Spleen (tissue), 11 donors: ENCODE measurements at regions not wholly inside any gene's neighbourhood (a gene's known extent, or its start where the extent isn't known, plus 50 kb on each side); places are given as distances from the start of the nearest gene placed in this dataset.

Experiments used
- DNase-seq: peaks from one replicate; pipeline ENCODE4 v3.0.0-alpha.2; 2020
- H3K27ac ChIP-seq, 8 donors: fragments of 200-600 bp; sonication (generic) in 7 of 8; 1 replicate in 4 of 8; 2 replicates in 4 of 8; pipeline versions ENCODE4 v1.5.0 to v1.8.0; 2016 to 2021; ENCODE audit warnings: inconsistent platforms in 4 of 8, mild to moderate bottlenecking in 4 of 8, moderate library complexity in 1 of 8
- H3K27me3 ChIP-seq, 7 donors: fragments of 200-600 bp; sonication (generic) in 6 of 7; replicated peaks in 1 of 7; 1 replicate in 4 of 7; 2 replicates in 3 of 7; pipeline versions ENCODE4 v1.5.0 to v1.8.0; 2016 to 2021; ENCODE audit warnings: inconsistent platforms in 3 of 7, mild to moderate bottlenecking in 1 of 7
- H3K36me3 ChIP-seq, 6 donors: fragments of 200-600 bp; sonication (generic) in 5 of 6; 1 replicate in 4 of 6; 2 replicates in 2 of 6; pipeline versions ENCODE4 v1.5.0 to v1.8.0; 2016 to 2021; ENCODE audit warnings: inconsistent platforms in 2 of 6
- H3K4me1 ChIP-seq, 6 donors: fragments of 200-600 bp; sonication (generic) in 5 of 6; 1 replicate in 3 of 6; 2 replicates in 3 of 6; pipeline versions ENCODE4 v1.5.0 to v1.8.0; 2016 to 2021; ENCODE audit warnings: inconsistent platforms in 3 of 6
- H3K4me3 ChIP-seq, 8 donors: fragments of 200-600 bp; sonication (generic) in 7 of 8; 1 replicate in 4 of 8; 2 replicates in 4 of 8; pipeline versions ENCODE4 v1.5.0 to v1.8.0; 2016 to 2021; ENCODE audit warnings: inconsistent platforms in 4 of 8, mild to moderate bottlenecking in 4 of 8, moderate library complexity in 2 of 8
- H3K9me3 ChIP-seq, 8 donors: fragments of 200-600 bp; sonication (generic) in 7 of 8; 1 replicate in 4 of 8; 2 replicates in 4 of 8; pipeline versions ENCODE4 v1.5.0 to v1.8.0; 2016 to 2021; ENCODE audit warnings: inconsistent platforms in 4 of 8
- CTCF ChIP-seq, 11 experiments: fragments of 200-600 bp in 7 of 11; fragments of 450-650 bp in 4 of 11; sonication (generic) in 4 of 11; IDR thresholded peaks in 8 of 11; conservative IDR thresholded peaks in 3 of 11; 1 replicate in 7 of 11; 2 replicates in 4 of 11; pipeline versions ENCODE4 v1.4.0 to v1.8.0; 2016 to 2021; ENCODE audit warnings: antibody characterized with exemption in 11 of 11, inconsistent platforms in 4 of 11, mild to moderate bottlenecking in 1 of 11
- POLR2A ChIP-seq, 3 donors: fragments of 450-650 bp; IDR thresholded peaks; one replicate each; pipeline ENCODE4 v1.5.1; 2017; ENCODE audit warnings: antibody characterized with exemption in 3 of 3, mild to moderate bottlenecking in 1 of 3
- POLR2AphosphoS5 ChIP-seq, 3 donors: sonication (generic); formaldehyde crosslinking; IDR thresholded peaks; one replicate each; pipeline ENCODE4 v1.5.1; 2017; ENCODE audit warnings: antibody characterized with exemption in 3 of 3
- WGBS, 5 donors: extraction: QIAGEN DNeasy Blood & Tissue Kit in 3 of 5; methylation state at CpG; one replicate each; pipeline versions ENCODE4 v1.1.5 to v1.1.7; 2013 to 2018; 5-methylcytosine and 5-hydroxymethylcytosine counted together
- intact Hi-C: fragments of 100-400 bp; cut with DNase I; formaldehyde crosslinking; loops from one replicate; pipeline ENCODE4 v1.15.0; 2023; ENCODE audit warnings: low total_unique reads
- donor health status: healthy with polysubstance abuse.
- donor health status: DM: no; HTN: no; CAD: no; lungs with moderate emphysema.
- donor health status: DM: no; HTN: no; CAD: no.
- donor health status: Bipolar disorder and iron deficiency.
- donor health status: healthy.
- donor health status: DM: no; HTN: no; CAD: no.
- donor health status: DM: yes; HTN: yes; CAD: no.

DNA sequence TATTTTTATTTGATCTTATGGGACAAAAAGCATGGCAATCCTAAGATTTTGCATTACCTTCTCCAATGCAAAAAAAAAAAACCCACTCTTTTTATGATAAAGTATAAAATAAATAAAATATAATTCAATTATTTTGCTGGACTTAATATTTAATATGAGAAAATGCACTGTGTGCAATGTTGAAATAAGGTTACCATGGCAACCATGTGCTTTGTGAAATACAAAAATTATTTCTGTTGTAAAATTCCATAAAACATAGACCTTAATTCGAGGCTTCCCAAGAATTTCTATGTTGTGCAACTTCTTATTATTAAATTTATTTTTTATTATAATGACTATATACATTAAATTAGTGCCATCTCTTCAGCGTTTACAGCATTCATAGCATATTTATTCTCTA is 989.5 kb downstream of the MRPL39 start:
- TF ChIP-seq POLR2A (IDR thresholded peaks at IDR 0.05) = no peak
- no peak for TF ChIP-seq CTCF (IDR thresholded peaks at IDR 0.05 in 8 of 11, conservative IDR thresholded peaks at IDR 0.05 in 3 of 11)
- no peak for TF ChIP-seq POLR2AphosphoS5 (IDR thresholded peaks at IDR 0.05)
- Histone ChIP-seq H3K27ac (no peak overlapping the region), H3K4me1 (no peaks in the 10 kb centered on the region), H3K4me3 (no peak overlapping the region), H3K36me3 (no peaks in the 10 kb centered on the region), H3K27me3 (no peaks in the 10 kb centered on the region), H3K9me3 (peaks cover 0 to 24% (median 14%) of the 10 kb centered on the region in 8 donors)
- no peak for DNase-seq
- intact Hi-C loops = no loop called here
- WGBS, 5 donors = 65 to 83% (median 72%) methylated on average over 2 of the region's 2 CpGs

- Histone ChIP-seq H3K27ac (no peak overlapping the region), H3K36me3 (no peaks in the 10 kb centered on the region), H3K4me1 (no peaks in the 10 kb centered on the region), H3K4me3 (no peak overlapping the region), H3K9me3 (no peaks in the 10 kb centered on the region), H3K27me3 (no peaks in the 10 kb centered on the region)
- no peak for DNase-seq
- intact Hi-C loops = no loop called here
- WGBS, 5 donors = 82 to 92% (median 84%) methylated on average over 3 of the region's 3 CpGs
- TF ChIP-seq POLR2A (IDR thresholded peaks at IDR 0.05) (no peak), POLR2AphosphoS5 (IDR thresholded peaks at IDR 0.05) (no peak), CTCF (IDR thresholded peaks at IDR 0.05 in 8 of 11, conservative IDR thresholded peaks at IDR 0.05 in 3 of 11) (no peak)
Observed at GRCh38 chr21:24594082-24594481, 1013.2 kb downstream of the MRPL39 start.

DNA sequence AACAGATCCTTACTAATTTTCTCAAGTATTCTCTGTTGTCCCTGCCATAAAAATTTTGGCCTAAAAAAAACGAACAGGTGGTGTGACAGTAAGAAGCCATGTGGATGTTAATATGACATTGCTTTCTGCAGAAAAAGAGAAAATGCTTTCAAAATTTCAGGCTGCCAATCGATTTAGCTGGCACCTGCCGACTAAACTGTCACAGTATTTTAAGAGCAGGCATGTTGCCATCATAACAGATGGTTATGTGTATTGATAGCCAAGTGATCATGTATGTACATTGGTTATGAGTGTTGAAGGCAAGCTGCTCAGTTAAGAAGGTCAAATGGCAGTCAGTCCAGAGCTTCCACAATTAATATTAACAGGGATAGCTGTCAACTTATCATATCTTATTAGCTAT is 1017.0 kb downstream of the MRPL39 start:
- intact Hi-C loops = no loop called here
- no peak for DNase-seq
- H3K27ac ChIP-seq = no peak overlapping the region
- H3K4me3 ChIP-seq = no peak overlapping the region
- H3K4me1 ChIP-seq = no peaks in the 10 kb centered on the region
- WGBS, 5 donors = 63 to 77% (median 66%) methylated on average over 3 of the region's 3 CpGs
- H3K27me3 ChIP-seq = no peaks in the 10 kb centered on the region
- TF ChIP-seq CTCF (IDR thresholded peaks at IDR 0.05 in 8 of 11, conservative IDR thresholded peaks at IDR 0.05 in 3 of 11) (no peak), POLR2A (IDR thresholded peaks at IDR 0.05) (no peak), POLR2AphosphoS5 (IDR thresholded peaks at IDR 0.05) (no peak)
- peaks cover 0 to 7% (median 0%) of the 10 kb centered on the region in 8 donors for H3K9me3 ChIP-seq
- H3K36me3 ChIP-seq = no peaks in the 10 kb centered on the region

DNA sequence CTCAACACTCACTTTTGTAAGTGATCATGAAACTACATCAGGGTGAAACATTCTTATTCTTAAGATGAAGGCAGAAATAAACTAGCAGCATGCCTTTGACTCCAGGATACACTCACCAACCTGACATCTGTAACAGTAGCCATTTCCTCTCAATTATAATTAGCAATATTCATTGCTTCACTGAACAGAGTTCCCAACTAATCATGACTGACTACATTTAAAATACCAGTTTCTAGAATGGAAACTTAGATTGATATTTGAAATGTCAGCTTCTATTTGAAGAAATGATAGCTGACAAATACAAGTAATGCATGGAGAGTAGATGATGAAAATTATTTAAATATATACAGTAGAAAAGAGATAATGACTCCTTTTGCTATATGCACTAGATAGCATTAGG is 1023.8 kb downstream of the MRPL39 start:
- Histone ChIP-seq H3K36me3 (no peaks in the 10 kb centered on the region), H3K4me3 (no peak overlapping the region), H3K27me3 (no peaks in the 10 kb centered on the region), H3K4me1 (no peaks in the 10 kb centered on the region), H3K27ac (no peak overlapping the region), H3K9me3 (peaks cover 0 to 18% (median 5%) of the 10 kb centered on the region in 8 donors)
- intact Hi-C loops = no loop called here
- TF ChIP-seq POLR2AphosphoS5 (IDR thresholded peaks at IDR 0.05) = no peak
- no peak for TF ChIP-seq CTCF (IDR thresholded peaks at IDR 0.05 in 8 of 11, conservative IDR thresholded peaks at IDR 0.05 in 3 of 11)
- no peak for TF ChIP-seq POLR2A (IDR thresholded peaks at IDR 0.05)
- no peak for DNase-seq
